IMR-90 (cell line): ENCODE measurements at regions not wholly inside any gene's neighbourhood (a gene's known extent, or its start where the extent isn't known, plus 50 kb on each side); places are given as distances from the start of the nearest gene placed in this dataset.

Source experiments
- CEBPB ChIP-seq: IDR thresholded peaks from 2 replicates; pipeline ENCODE4 v1.6.1; 2012; ENCODE audit warnings: low read depth, low read length, improper control_type of control experiment
- CHD1 ChIP-seq: IDR thresholded peaks from 2 replicates; pipeline ENCODE4 v1.6.1; 2012; ENCODE audit warnings: low read depth, low read length, improper control_type of control experiment
- MAFK ChIP-seq: IDR thresholded peaks from 2 replicates; pipeline ENCODE4 v1.6.1; 2012; ENCODE audit warnings: low read depth, low read length, improper control_type of control experiment
- MAZ ChIP-seq: IDR thresholded peaks from 2 replicates; pipeline ENCODE4 v1.6.1; 2012; ENCODE audit warnings: low read depth, mild to moderate bottlenecking, low read length, improper control_type of control experiment, moderate library complexity, borderline replicate concordance
- MXI1 ChIP-seq: IDR thresholded peaks from 2 replicates; pipeline ENCODE4 v1.6.1; 2012; ENCODE audit warnings: low read depth, mild to moderate bottlenecking, low read length, moderate library complexity, borderline replicate concordance
- NFE2L2 ChIP-seq: fragments of 150-350 bp; IDR thresholded peaks from 2 replicates; pipeline ENCODE4 v1.6.1; 2016; ENCODE audit warnings: low read depth, mild to moderate bottlenecking, low read length
- POLR2A ChIP-seq: IDR thresholded peaks from 2 replicates; pipeline ENCODE4 v1.6.1; 2012; ENCODE audit warnings: mild to moderate bottlenecking, low read depth, low read length
- RAD21 ChIP-seq: IDR thresholded peaks from 2 replicates; pipeline ENCODE4 v1.6.1; 2012; ENCODE audit warnings: low read length, improper control_type of control experiment
- RCOR1 ChIP-seq: IDR thresholded peaks from 2 replicates; pipeline ENCODE4 v1.6.1; 2012; ENCODE audit warnings: mild to moderate bottlenecking, low read length, improper control_type of control experiment; ENCODE audit not compliant: insufficient replicate concordance
- RFX5 ChIP-seq: IDR thresholded peaks from 2 replicates; pipeline ENCODE4 v1.8.0; 2012; ENCODE audit warnings: low read depth, mild to moderate bottlenecking, low read length, moderate library complexity
- SMC3 ChIP-seq: fragments of 150-350 bp; IDR thresholded peaks from 2 replicates; pipeline ENCODE4 v1.6.1; 2016; ENCODE audit warnings: low read depth, mild to moderate bottlenecking, antibody characterized with exemption, low read length, moderate library complexity
- USF2 ChIP-seq: fragments of 150-350 bp; IDR thresholded peaks from 2 replicates; pipeline ENCODE4 v1.6.1; 2017; ENCODE audit warnings: mild to moderate bottlenecking, antibody characterized with exemption, low read length, low read depth
- TF ChIP-seq, protein P1 (sequence below): conservative IDR thresholded peaks from 2 replicates; pipeline ENCODE4 v1.5.1; 2012; ENCODE audit warnings: mild to moderate bottlenecking, low read depth, low read length, improper control_type of control experiment
- TF ChIP-seq, protein P2 (sequence below): fragments of 150-350 bp; IDR thresholded peaks from 2 replicates; pipeline ENCODE4 v1.6.1; 2016; ENCODE audit warnings: low read depth, mild to moderate bottlenecking, low read length, moderate library complexity, borderline replicate concordance

DNA sequence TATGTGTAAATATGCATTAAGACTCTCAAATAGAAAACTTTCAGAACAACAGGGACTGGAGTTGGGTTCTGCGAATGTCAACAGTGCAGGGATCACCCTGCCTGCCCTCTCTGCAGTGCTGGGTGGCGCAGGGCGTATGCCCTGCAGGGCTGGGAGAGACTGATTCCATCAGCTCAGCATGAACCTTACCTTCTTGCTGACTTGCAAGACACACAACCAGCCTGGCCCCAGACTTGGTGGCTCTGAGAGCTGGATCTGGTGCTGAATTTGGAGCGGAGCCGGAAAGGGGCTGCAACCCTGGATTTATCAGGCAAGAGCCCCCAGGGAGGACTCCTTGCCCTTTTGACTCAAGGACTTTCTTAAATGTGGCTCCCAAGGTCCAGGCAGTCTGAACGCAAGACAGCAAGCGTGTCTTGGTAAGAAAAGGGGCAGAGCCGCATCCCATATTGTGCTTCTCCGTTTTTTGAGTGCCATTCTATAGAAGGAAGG lies 376.0 kb upstream of the IRX2 start:
- no peak for TF ChIP-seq SMC3
- TF ChIP-seq, protein P1, sequence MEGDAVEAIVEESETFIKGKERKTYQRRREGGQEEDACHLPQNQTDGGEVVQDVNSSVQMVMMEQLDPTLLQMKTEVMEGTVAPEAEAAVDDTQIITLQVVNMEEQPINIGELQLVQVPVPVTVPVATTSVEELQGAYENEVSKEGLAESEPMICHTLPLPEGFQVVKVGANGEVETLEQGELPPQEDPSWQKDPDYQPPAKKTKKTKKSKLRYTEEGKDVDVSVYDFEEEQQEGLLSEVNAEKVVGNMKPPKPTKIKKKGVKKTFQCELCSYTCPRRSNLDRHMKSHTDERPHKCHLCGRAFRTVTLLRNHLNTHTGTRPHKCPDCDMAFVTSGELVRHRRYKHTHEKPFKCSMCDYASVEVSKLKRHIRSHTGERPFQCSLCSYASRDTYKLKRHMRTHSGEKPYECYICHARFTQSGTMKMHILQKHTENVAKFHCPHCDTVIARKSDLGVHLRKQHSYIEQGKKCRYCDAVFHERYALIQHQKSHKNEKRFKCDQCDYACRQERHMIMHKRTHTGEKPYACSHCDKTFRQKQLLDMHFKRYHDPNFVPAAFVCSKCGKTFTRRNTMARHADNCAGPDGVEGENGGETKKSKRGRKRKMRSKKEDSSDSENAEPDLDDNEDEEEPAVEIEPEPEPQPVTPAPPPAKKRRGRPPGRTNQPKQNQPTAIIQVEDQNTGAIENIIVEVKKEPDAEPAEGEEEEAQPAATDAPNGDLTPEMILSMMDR, result no peak
- no peak for TF ChIP-seq POLR2A
- TF ChIP-seq USF2, result no peak
- no peak for TF ChIP-seq RFX5
- no peak for TF ChIP-seq RAD21
- TF ChIP-seq, protein P2, sequence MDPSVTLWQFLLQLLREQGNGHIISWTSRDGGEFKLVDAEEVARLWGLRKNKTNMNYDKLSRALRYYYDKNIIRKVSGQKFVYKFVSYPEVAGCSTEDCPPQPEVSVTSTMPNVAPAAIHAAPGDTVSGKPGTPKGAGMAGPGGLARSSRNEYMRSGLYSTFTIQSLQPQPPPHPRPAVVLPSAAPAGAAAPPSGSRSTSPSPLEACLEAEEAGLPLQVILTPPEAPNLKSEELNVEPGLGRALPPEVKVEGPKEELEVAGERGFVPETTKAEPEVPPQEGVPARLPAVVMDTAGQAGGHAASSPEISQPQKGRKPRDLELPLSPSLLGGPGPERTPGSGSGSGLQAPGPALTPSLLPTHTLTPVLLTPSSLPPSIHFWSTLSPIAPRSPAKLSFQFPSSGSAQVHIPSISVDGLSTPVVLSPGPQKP, result no peak
- TF ChIP-seq CEBPB, result no peak
- TF ChIP-seq RCOR1, result no peak
- TF ChIP-seq MAZ, result no peak
- no peak for TF ChIP-seq NFE2L2
- no peak for TF ChIP-seq CHD1
- TF ChIP-seq MAFK, result no peak
- TF ChIP-seq MXI1, result no peak
